ENCODE measurements at regions not wholly inside any gene's neighbourhood (a gene's known extent, or its start where the extent isn't known, plus 50 kb on each side); places are given as distances from the start of the nearest gene placed in this dataset.

GRCh38 chr15:67980773-67981685, 73.1 kb upstream of the PIAS1 start:
- DNase-seq = no peak

- DNase-seq = no peak
These were observed 72.3 kb upstream of the PIAS1 start for GRCh38 chr15:67981848-67982247.

- no peak for DNase-seq
These were observed 62.4 kb upstream of the PIAS1 start for GRCh38 chr15:67991706-67992105.

GRCh38 chr15:67992411-67992810, 61.7 kb upstream of the PIAS1 start:
- no peak for DNase-seq

- DNase-seq = no peak
These were observed 61.3 kb upstream of the PIAS1 start for GRCh38 chr15:67992834-67993233.

GRCh38 chr15:67997996-67998395, 56.1 kb upstream of the PIAS1 start:
- no peak for DNase-seq

- peak in 7 of 58 donors; percentile 1 to 20 (median 5) for DNase-seq
These were observed 55.4 kb upstream of the PIAS1 start for GRCh38 chr15:67998599-67999133.

- DNase-seq = no peak
These were observed 54.6 kb upstream of the PIAS1 start for GRCh38 chr15:67999320-68000100.

- no peak for DNase-seq
These were observed 53.4 kb upstream of the PIAS1 start for GRCh38 chr15:68000754-68001153.

GRCh38 chr15:68001811-68002210, 52.3 kb upstream of the PIAS1 start:
- DNase-seq = no peak

- no peak for DNase-seq
These were observed 50.8 kb upstream of the PIAS1 start for GRCh38 chr15:68003297-68003696.
